GM19035 (cell line): ENCODE measurements at regions not wholly inside any gene's neighbourhood (a gene's known extent, or its start where the extent isn't known, plus 50 kb on each side); places are given as distances from the start of the nearest gene placed in this dataset.
"Not testable (repeated sequence)": the region's sequence is repeated elsewhere in the genome, so short reads cannot be mapped to it uniquely, and the experiment has no call there.

Source experiments
- ATAC-seq: cut with Tn5 transposase; IDR thresholded peaks from one replicate; pipeline ENCODE4 v1.9.1; 2021; ENCODE audit not compliant: unreplicated experiment

- ATAC-seq, result no peak
Observed at GRCh38 chr9:95587021-95587964, 70.5 kb upstream of the PTCH1 start.

- ATAC-seq, result no peak
Observed at GRCh38 chr9:95586326-95586725, 69.6 kb upstream of the PTCH1 start.

GRCh38 chr9:95585824-95586223 lies 69.1 kb upstream of the PTCH1 start:
- ATAC-seq, result no peak

- ATAC-seq, result no peak
Observed at GRCh38 chr9:95584176-95584575, 67.4 kb upstream of the PTCH1 start.

- ATAC-seq, result no peak
Observed at GRCh38 chr9:95581900-95582299, 65.1 kb upstream of the PTCH1 start.

GRCh38 chr9:95580812-95581761 lies 64.3 kb upstream of the PTCH1 start:
- ATAC-seq, result no peak

- no peak for ATAC-seq
Observed at GRCh38 chr9:95574866-95575553, 58.2 kb upstream of the PTCH1 start.

GRCh38 chr9:95574176-95574575 lies 57.4 kb upstream of the PTCH1 start:
- no peak for ATAC-seq

- no peak for ATAC-seq
Observed at GRCh38 chr9:95573463-95573862, 56.7 kb upstream of the PTCH1 start.

- no peak for ATAC-seq
Observed at GRCh38 chr9:95572381-95573151, 55.8 kb upstream of the PTCH1 start.

GRCh38 chr9:95570646-95571045 lies 53.9 kb upstream of the PTCH1 start:
- ATAC-seq, result no peak

GRCh38 chr9:95570150-95570549 lies 53.4 kb upstream of the PTCH1 start:
- ATAC-seq, result no peak

GRCh38 chr9:95568735-95569134 lies 52.0 kb upstream of the PTCH1 start:
- not testable (repeated sequence) for ATAC-seq
